ENCODE measurements at regions not wholly inside any gene's neighbourhood (a gene's known extent, or its start where the extent isn't known, plus 50 kb on each side); places are given as distances from the start of the nearest gene placed in this dataset.

- no peaks in the 10 kb centered on the region for H3K9me3 ChIP-seq (ENCODE audit: control insufficient read depth in 1 of 2, insufficient read depth in 1 of 2, low read length in 2 of 2)
- H3K36me3 ChIP-seq (ENCODE audit: insufficient read depth, low read length): no peaks in the 10 kb centered on the region
- H3K27ac Mint-ChIP-seq: no peak overlapping the region
- no peak for TF ChIP-seq CTCF (IDR thresholded peaks at IDR 0.05)
- no peaks in the 10 kb centered on the region for H3K27me3 ChIP-seq (ENCODE audit: control insufficient read depth in 1 of 2, insufficient read depth in 2 of 2, low read length in 2 of 2)
- ChIA-PET POLR2A (no interaction called here), CTCF (no interaction called here)
- no peak overlapping the region for H3K27ac ChIP-seq (ENCODE audit: low read depth in 1 of 2, low read length in 2 of 2)
- no peaks in the 10 kb centered on the region for H3K4me1 Mint-ChIP-seq (ENCODE audit: low read depth)
- no peaks in the 10 kb centered on the region for H3K27me3 Mint-ChIP-seq
- DNase-seq: no peak
- H3K4me1 ChIP-seq (ENCODE audit: insufficient read depth, low read length): no peaks in the 10 kb centered on the region
- H3K4me3 Mint-ChIP-seq: no peak overlapping the region
- intact Hi-C loops (cut with DNase I, micrococcal nuclease): no loop called here
- H3K36me3 Mint-ChIP-seq (ENCODE audit: low read depth): no peaks in the 10 kb centered on the region
- no peaks in the 10 kb centered on the region for H3K9me3 Mint-ChIP-seq
- H3K4me3 ChIP-seq (ENCODE audit: low read length): no peak overlapping the region
- no peak for ATAC-seq (ENCODE audit: poor library complexity)
Measured at GRCh38 chr7:49692516-49692915, 80.9 kb upstream of the VWC2 start.

- Mint-ChIP-seq H3K27me3 (no peaks in the 10 kb centered on the region), H3K9me3 (peaks cover 2% of the 10 kb centered on the region), H3K27ac (no peak overlapping the region), H3K4me1 (ENCODE audit: low read depth) (no peaks in the 10 kb centered on the region), H3K36me3 (ENCODE audit: low read depth) (no peaks in the 10 kb centered on the region), H3K4me3 (no peak overlapping the region)
- intact Hi-C loops (cut with DNase I, micrococcal nuclease): no loop called here
- peaks cover 0 to 9% of the 10 kb centered on the region in 2 experiments for H3K9me3 ChIP-seq (ENCODE audit: control insufficient read depth in 1 of 2, insufficient read depth in 1 of 2, low read length in 2 of 2)
- CTCF ChIA-PET: no interaction called here
- no peaks in the 10 kb centered on the region for H3K27me3 ChIP-seq (ENCODE audit: control insufficient read depth in 1 of 2, insufficient read depth in 2 of 2, low read length in 2 of 2)
- no peak for ATAC-seq (ENCODE audit: poor library complexity)
- no peak overlapping the region for H3K4me3 ChIP-seq (ENCODE audit: low read length)
- no peaks in the 10 kb centered on the region for H3K4me1 ChIP-seq (ENCODE audit: insufficient read depth, low read length)
- no peak overlapping the region for H3K27ac ChIP-seq (ENCODE audit: low read depth in 1 of 2, low read length in 2 of 2)
- H3K36me3 ChIP-seq (ENCODE audit: insufficient read depth, low read length): no peaks in the 10 kb centered on the region
- DNase-seq: no peak
- TF ChIP-seq CTCF (IDR thresholded peaks at IDR 0.05): no peak
- POLR2A ChIA-PET: no interaction called here
Measured at GRCh38 chr7:49695971-49696370, 77.5 kb upstream of the VWC2 start.

- Mint-ChIP-seq H3K27me3 (peaks cover 5% of the 10 kb centered on the region), H3K4me3 (no peak overlapping the region), H3K9me3 (peaks cover 2% of the 10 kb centered on the region), H3K4me1 (ENCODE audit: low read depth) (no peaks in the 10 kb centered on the region), H3K27ac (no peak overlapping the region), H3K36me3 (ENCODE audit: low read depth) (no peaks in the 10 kb centered on the region)
- intact Hi-C loops (cut with DNase I, micrococcal nuclease): no loop called here
- DNase-seq (no peak), ATAC-seq (ENCODE audit: poor library complexity) (no peak)
- POLR2A ChIA-PET: no interaction called here
- Histone ChIP-seq H3K36me3 (ENCODE audit: insufficient read depth, low read length) (no peaks in the 10 kb centered on the region), H3K4me1 (ENCODE audit: insufficient read depth, low read length) (no peaks in the 10 kb centered on the region), H3K9me3 (ENCODE audit: control insufficient read depth in 1 of 2, insufficient read depth in 1 of 2, low read length in 2 of 2) (peaks cover 0 to 9% of the 10 kb centered on the region in 2 experiments), H3K4me3 (ENCODE audit: low read length) (no peak overlapping the region), H3K27ac (ENCODE audit: low read depth in 1 of 2, low read length in 2 of 2) (no peak overlapping the region), H3K27me3 (ENCODE audit: control insufficient read depth in 1 of 2, insufficient read depth in 2 of 2, low read length in 2 of 2) (no peaks in the 10 kb centered on the region)
- no peak for TF ChIP-seq CTCF (IDR thresholded peaks at IDR 0.05)
- CTCF ChIA-PET: no interaction called here
Measured at GRCh38 chr7:49700841-49701240, 72.6 kb upstream of the VWC2 start.
